ENCODE measurements at regions not wholly inside any gene's neighbourhood (a gene's known extent, or its start where the extent isn't known, plus 50 kb on each side); places are given as distances from the start of the nearest gene placed in this dataset.

DNA sequence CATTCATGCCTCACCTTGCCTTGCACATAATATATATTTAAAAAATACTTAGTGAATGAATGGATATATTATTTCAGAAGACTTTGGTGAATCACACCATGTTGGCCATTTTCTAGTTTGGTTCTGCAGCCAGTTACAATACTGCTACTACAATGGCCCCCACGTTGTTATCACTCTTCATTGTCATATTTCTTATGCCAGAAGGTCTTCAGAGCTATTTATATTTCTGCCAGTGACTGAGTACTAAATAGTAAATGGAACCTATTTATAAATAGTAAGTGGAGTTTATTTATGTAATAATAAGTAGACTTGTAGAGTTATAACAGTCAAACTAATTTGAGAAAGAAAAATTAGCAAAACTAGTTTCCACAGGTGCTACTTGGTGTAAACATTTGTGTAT is 516.6 kb upstream of the SYT4 start:
- TF ChIP-seq, protein P1, sequence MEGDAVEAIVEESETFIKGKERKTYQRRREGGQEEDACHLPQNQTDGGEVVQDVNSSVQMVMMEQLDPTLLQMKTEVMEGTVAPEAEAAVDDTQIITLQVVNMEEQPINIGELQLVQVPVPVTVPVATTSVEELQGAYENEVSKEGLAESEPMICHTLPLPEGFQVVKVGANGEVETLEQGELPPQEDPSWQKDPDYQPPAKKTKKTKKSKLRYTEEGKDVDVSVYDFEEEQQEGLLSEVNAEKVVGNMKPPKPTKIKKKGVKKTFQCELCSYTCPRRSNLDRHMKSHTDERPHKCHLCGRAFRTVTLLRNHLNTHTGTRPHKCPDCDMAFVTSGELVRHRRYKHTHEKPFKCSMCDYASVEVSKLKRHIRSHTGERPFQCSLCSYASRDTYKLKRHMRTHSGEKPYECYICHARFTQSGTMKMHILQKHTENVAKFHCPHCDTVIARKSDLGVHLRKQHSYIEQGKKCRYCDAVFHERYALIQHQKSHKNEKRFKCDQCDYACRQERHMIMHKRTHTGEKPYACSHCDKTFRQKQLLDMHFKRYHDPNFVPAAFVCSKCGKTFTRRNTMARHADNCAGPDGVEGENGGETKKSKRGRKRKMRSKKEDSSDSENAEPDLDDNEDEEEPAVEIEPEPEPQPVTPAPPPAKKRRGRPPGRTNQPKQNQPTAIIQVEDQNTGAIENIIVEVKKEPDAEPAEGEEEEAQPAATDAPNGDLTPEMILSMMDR (IDR thresholded peaks at IDR 0.05) = no peak
- no peak for TF ChIP-seq EZH2 (IDR thresholded peaks at IDR 0.05; ENCODE audit: borderline replicate concordance, insufficient read depth, low read depth, low read length, poor library complexity, severe bottlenecking)

Data from B cell (primary cell).